Activated gamma-delta T cell treated with anti-CD3 and anti-CD28 coated beads, Interleukin-2, amount 50 U/mL, for 16 hours (primary cell): ENCODE measurements at regions not wholly inside any gene's neighbourhood (a gene's known extent, or its start where the extent isn't known, plus 50 kb on each side); places are given as distances from the start of the nearest gene placed in this dataset.

Experiments
- DNase-seq: peaks from one replicate; pipeline ENCODE4 v3.0.0-alpha.2; 2020; ENCODE audit warnings: low read depth

- no peak for DNase-seq
Measured at GRCh38 chr5:73339051-73339575, 109.5 kb downstream of the FOXD1 start.

- no peak for DNase-seq
Measured at GRCh38 chr5:73338256-73339050, 110.1 kb downstream of the FOXD1 start.

GRCh38 chr5:73337586-73338255, 110.9 kb downstream of the FOXD1 start:
- DNase-seq, result no peak

GRCh38 chr5:73336366-73336765, 112.2 kb downstream of the FOXD1 start:
- DNase-seq, result no peak

- DNase-seq, result no peak
Measured at GRCh38 chr5:73333944-73334703, 114.5 kb downstream of the FOXD1 start.

- no peak for DNase-seq
Measured at GRCh38 chr5:73330613-73331012, 118.0 kb downstream of the FOXD1 start.

GRCh38 chr5:73328640-73329039, 119.9 kb downstream of the FOXD1 start:
- DNase-seq, result no peak

- no peak for DNase-seq
Measured at GRCh38 chr5:73327908-73328455, 120.6 kb downstream of the FOXD1 start.

GRCh38 chr5:73325546-73325945, 123.0 kb downstream of the FOXD1 start:
- DNase-seq, result no peak

- DNase-seq, result no peak
Measured at GRCh38 chr5:73323466-73323865, 125.1 kb downstream of the FOXD1 start.

- DNase-seq, result no peak
Measured at GRCh38 chr5:73322437-73323076, 126.0 kb downstream of the FOXD1 start.

GRCh38 chr5:73321757-73322436, 126.7 kb downstream of the FOXD1 start:
- no peak for DNase-seq

GRCh38 chr5:73319036-73319435, 129.5 kb downstream of the FOXD1 start:
- no peak for DNase-seq

- DNase-seq, result no peak
Measured at GRCh38 chr5:73318308-73318719, 130.3 kb downstream of the FOXD1 start.

GRCh38 chr5:73317523-73317922, 131.1 kb downstream of the FOXD1 start:
- DNase-seq, result no peak

GRCh38 chr5:73314395-73315257, 134.0 kb downstream of the FOXD1 start:
- DNase-seq, result no peak

GRCh38 chr5:73312872-73313510, 135.6 kb downstream of the FOXD1 start:
- DNase-seq, result no peak

GRCh38 chr5:73312146-73312871, 136.3 kb downstream of the FOXD1 start:
- DNase-seq, result no peak
